ENCODE measurements at regions not wholly inside any gene's neighbourhood (a gene's known extent, or its start where the extent isn't known, plus 50 kb on each side); places are given as distances from the start of the nearest gene placed in this dataset.

DNA sequence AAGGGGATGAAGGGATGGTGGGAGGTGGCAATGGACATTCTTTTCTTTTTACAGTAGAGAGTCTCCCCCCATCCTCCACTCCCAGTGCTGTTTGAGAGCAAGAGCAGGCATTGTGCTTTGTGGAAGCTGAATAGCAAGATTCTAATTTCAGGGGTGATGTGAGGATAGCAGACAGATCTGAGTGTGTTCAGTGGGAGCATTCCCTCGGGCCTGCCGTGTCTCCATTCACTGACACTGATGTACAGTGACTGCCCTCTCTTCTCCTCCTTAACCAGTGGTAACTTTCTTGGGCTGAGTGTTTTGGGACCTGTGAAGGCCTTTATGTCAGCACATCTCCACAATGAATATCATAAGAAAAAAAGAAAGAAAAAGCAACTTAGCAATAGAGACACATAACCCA, 396.6 kb upstream of the RPS6KA3 start:
- no peaks in the 10 kb centered on the region for H3K9me3 ChIP-seq
- no peaks in the 10 kb centered on the region for H3K4me1 ChIP-seq
- H3K27me3 ChIP-seq: no peaks in the 10 kb centered on the region
- intact Hi-C loops (cut with DNase I): no loop called here
- TF ChIP-seq, protein P1, sequence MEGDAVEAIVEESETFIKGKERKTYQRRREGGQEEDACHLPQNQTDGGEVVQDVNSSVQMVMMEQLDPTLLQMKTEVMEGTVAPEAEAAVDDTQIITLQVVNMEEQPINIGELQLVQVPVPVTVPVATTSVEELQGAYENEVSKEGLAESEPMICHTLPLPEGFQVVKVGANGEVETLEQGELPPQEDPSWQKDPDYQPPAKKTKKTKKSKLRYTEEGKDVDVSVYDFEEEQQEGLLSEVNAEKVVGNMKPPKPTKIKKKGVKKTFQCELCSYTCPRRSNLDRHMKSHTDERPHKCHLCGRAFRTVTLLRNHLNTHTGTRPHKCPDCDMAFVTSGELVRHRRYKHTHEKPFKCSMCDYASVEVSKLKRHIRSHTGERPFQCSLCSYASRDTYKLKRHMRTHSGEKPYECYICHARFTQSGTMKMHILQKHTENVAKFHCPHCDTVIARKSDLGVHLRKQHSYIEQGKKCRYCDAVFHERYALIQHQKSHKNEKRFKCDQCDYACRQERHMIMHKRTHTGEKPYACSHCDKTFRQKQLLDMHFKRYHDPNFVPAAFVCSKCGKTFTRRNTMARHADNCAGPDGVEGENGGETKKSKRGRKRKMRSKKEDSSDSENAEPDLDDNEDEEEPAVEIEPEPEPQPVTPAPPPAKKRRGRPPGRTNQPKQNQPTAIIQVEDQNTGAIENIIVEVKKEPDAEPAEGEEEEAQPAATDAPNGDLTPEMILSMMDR (IDR thresholded peaks at IDR 0.05): no peak
- H3K27ac ChIP-seq: no peak overlapping the region
- DNase-seq: no peak
- no peak overlapping the region for H3K4me3 ChIP-seq
- no peaks in the 10 kb centered on the region for H3K36me3 ChIP-seq
- H3K9ac ChIP-seq (ENCODE audit: low read depth in 2 of 2, low read length in 2 of 2): no peak overlapping the region

DNA sequence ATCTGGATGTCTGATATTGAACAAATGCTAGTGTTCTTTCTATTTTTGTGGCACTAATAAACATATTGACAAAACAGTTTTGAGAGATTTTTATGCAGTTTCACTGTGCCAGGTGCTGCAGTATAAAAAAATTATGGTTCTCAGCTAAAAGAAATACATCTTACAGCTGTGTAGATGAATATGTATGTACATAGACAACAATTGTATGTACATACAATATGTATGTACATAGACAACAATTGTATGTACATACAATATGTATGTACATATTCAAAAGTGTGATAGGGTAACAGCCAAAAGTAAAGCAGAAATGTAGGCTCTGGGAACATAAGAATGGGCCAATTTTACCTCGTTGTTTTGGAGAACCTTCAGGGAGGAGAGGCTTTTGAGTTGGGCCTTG, 390.0 kb upstream of the RPS6KA3 start:
- Histone ChIP-seq H3K27ac (no peak overlapping the region), H3K9me3 (no peaks in the 10 kb centered on the region), H3K27me3 (no peaks in the 10 kb centered on the region), H3K4me1 (no peaks in the 10 kb centered on the region), H3K36me3 (no peaks in the 10 kb centered on the region), H3K4me3 (no peak overlapping the region), H3K9ac (ENCODE audit: low read depth in 2 of 2, low read length in 2 of 2) (no peak overlapping the region)
- DNase-seq: no peak
- intact Hi-C loops (cut with DNase I): no loop called here
- TF ChIP-seq, protein P1 (IDR thresholded peaks at IDR 0.05): no peak

DNA sequence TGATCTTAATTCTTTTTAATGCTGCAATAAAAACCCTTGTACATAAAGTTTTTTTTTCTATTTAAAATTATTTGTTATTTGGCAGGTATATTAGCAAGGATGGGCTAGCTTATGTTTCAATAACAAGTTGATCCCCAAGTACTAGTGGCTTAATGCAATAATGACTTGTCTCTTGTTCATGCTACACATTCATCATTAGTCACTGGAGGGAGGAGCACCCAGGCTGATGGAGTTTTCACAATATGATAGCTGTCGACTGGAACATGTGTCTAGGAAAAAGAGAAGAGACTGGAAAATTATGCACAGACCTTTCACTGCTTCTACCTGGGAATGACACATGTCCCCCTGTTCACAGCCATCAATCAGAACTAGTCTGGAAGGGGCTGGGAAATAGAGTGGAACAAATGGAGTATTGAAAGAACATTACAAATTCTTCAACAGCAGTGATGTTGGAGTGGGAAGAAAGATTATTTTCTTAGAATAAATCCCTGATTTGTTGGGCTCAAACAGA, 387.9 kb upstream of the RPS6KA3 start:
- Histone ChIP-seq H3K9me3 (no peaks in the 10 kb centered on the region), H3K9ac (ENCODE audit: low read depth in 2 of 2, low read length in 2 of 2) (no peak overlapping the region), H3K27ac (no peak overlapping the region), H3K36me3 (no peaks in the 10 kb centered on the region), H3K27me3 (no peaks in the 10 kb centered on the region), H3K4me3 (no peak overlapping the region), H3K4me1 (no peaks in the 10 kb centered on the region)
- DNase-seq: no peak
- intact Hi-C loops (cut with DNase I): no loop called here
- TF ChIP-seq, protein P1 (IDR thresholded peaks at IDR 0.05): no peak

DNA sequence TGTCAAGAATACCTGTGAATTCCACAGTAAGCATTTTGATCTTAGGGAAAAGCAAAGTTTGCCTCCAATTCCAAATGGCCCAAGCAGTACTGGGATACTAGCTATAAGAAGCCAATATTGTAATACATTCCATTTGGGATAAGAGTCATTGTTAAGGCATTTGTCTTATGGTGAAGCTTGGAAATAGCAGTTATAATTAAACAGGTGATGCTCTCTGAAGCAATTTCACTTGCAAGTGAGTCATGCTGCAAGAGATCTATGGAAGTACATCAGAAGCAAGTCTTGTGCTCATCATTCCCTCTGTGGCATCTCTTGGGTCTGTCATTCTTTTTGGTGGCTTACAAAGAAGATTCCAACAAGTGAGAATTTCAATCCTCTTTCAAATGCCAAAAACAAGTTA, 386.4 kb upstream of the RPS6KA3 start:
- TF ChIP-seq, protein P1 (IDR thresholded peaks at IDR 0.05): no peak
- Histone ChIP-seq H3K4me3 (no peak overlapping the region), H3K4me1 (no peaks in the 10 kb centered on the region), H3K36me3 (no peaks in the 10 kb centered on the region), H3K9ac (ENCODE audit: low read depth in 2 of 2, low read length in 2 of 2) (no peak overlapping the region), H3K27me3 (no peaks in the 10 kb centered on the region), H3K9me3 (no peaks in the 10 kb centered on the region), H3K27ac (no peak overlapping the region)
- no peak for DNase-seq
- intact Hi-C loops (cut with DNase I): no loop called here

DNA sequence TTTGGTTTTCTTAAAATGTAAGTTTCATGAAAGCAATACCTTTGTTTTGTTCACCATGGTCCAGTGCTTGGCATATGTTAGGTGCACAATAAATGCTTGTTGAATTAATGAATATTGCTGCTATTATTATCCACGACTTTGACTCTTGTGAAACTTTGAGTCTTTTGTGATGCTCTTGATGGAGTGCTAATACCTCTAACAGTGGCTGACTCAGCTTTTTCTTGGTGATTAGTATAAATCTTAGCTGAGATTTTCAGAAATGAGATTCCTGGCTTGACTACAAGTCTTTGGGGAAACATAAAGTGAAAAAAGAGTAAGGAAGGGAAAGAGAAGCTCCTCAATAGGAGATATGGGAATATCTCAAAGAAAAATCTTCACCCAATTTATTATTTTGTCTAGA, 375.2 kb upstream of the RPS6KA3 start:
- TF ChIP-seq, protein P1 (IDR thresholded peaks at IDR 0.05): no peak
- no peaks in the 10 kb centered on the region for H3K36me3 ChIP-seq
- no peaks in the 10 kb centered on the region for H3K9me3 ChIP-seq

DNA sequence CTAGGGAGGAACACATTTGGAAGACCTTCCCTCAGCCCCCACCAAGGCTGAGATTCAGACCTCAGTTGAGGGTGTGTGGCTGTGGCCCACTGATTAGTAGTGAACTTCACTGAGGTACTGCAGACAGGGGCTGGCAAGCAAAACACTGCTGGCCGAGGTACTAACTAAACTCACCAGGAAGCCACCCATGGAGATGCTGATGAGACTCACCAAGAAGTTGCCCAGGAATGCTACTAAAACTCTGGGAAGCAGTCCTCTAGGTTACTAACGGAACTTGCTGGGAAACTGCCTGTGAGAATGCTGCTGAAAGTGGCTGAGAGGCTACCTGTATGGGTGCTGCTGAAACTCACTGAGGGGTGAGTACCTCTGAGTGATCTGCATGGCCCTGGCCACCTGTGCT, 372.4 kb upstream of the RPS6KA3 start:
- no peak overlapping the region for H3K9ac ChIP-seq (ENCODE audit: low read depth in 2 of 2, low read length in 2 of 2)
- H3K27ac ChIP-seq: no peak overlapping the region
- no peak for DNase-seq
- H3K9me3 ChIP-seq: no peaks in the 10 kb centered on the region
- H3K4me3 ChIP-seq: no peak overlapping the region
- H3K27me3 ChIP-seq: no peaks in the 10 kb centered on the region
- H3K4me1 ChIP-seq: no peaks in the 10 kb centered on the region
- H3K36me3 ChIP-seq: no peaks in the 10 kb centered on the region
- TF ChIP-seq, protein P1 (IDR thresholded peaks at IDR 0.05): no peak
- intact Hi-C loops (cut with DNase I): no loop called here

More for the DNA sequence above, 375.2 kb upstream of the RPS6KA3 start:
- Histone ChIP-seq H3K4me1 (no peaks in the 10 kb centered on the region), H3K27me3 (no peaks in the 10 kb centered on the region), H3K4me3 (no peak overlapping the region), H3K27ac (no peak overlapping the region), H3K9ac (ENCODE audit: low read depth in 2 of 2, low read length in 2 of 2) (no peak overlapping the region)
- intact Hi-C loops (cut with DNase I): no loop called here
- no peak for DNase-seq

Data from colonic mucosa (tissue), 4 donors.